ENCODE measurements at regions not wholly inside any gene's neighbourhood (a gene's known extent, or its start where the extent isn't known, plus 50 kb on each side); places are given as distances from the start of the nearest gene placed in this dataset.
"Not testable (repeated sequence)": the region's sequence is repeated elsewhere in the genome, so short reads cannot be mapped to it uniquely, and the experiment has no call there.

DNA sequence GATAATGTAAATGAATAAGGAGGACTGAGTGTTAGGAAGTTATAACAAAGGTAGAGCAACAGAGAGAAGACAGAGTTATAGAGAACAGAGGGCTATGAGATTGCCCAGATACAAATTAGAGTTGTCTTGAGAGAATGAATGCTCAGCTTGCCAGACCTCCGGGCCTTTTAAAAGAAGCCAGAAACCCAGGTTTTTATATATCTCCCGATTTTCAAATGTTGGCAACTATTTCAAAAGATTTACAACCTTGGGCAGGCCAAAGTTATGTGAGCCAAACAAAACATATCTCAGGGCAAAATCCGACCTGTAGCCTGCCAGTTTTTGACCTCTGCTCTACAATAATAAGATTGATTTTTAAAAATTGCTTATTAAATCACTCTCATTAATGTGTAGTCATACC lies 573.1 kb upstream of the SLC10A2 start:
- DNase-seq (ENCODE audit: low read depth), result no peak

DNA sequence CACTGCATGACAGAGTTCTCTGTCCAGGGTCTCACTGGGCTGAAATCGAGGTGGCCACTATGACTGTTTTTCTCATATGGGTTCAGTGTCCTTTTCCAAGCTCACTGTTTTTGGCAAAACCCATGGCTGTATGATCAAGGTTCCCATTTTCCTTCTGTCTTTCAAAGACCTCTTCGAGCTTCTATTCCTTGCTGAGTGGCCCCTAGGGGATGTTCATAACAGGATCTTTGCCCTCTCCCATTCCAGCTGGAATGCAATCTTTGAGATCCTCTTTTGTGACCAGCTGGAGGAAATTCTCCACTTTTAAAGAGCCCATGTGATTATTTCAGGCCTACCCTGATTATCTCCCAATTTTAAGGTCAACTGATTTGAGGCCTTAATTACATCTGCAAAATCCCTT lies 572.5 kb upstream of the SLC10A2 start:
- DNase-seq (ENCODE audit: low read depth), result no peak

DNA sequence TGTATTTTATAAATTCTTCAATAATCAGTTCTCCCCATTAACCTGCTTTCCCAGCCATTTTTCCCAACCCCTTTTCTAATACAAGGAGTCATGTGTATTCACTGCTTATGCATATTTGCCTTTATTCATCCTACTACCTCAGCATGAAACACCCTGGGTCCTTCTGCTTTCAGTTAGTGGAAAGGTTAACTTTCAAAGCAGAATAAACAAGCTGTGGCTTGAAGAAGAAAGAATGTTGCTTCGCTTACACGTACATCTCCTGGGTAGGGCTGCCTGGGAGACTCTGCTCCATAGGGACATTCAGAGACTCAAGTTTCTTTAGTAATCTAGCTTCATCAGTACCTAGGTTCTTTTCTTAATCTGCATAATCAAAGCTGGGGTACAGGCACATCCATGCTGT lies 567.8 kb upstream of the SLC10A2 start:
- no peak for DNase-seq (ENCODE audit: low read depth)

DNA sequence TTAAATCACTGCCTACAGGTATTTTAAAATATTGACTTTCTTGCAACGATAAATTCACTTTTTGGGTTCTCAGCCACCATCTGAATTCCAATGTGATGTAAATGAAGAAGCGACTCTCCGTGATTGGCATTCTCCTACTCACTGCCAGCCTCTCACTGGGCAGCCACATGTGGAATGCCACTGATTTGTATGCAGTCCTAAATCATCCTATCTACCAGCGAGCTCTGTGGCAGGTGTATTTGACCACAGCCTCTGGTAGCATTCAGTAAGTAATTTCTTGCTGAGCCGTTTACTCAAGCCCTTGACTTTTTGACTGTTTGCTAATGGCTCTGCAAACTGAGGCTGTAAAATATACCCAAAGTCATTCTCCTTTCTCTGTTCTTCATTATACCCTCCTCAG lies 559.0 kb upstream of the SLC10A2 start:
- DNase-seq (ENCODE audit: low read depth), result no peak

DNA sequence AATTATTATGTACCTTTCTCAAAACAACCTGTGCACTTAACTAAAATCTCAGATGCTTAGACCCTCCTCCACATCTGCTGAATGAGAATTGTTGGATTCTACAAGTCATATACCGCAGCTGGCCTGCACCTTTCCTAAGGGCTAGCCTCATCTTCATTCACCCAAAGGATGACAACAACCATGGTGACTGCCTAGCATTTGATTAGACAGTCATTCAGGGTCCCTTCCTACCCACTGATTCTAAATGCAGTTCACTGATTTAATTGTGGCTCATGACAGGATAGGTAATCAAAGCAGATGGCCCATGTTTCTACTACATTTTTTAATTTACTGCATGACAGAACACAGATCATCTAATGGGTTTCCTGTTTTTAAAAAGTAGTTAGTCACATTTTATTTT lies 551.9 kb upstream of the SLC10A2 start:
- DNase-seq (ENCODE audit: low read depth), result no peak

DNA sequence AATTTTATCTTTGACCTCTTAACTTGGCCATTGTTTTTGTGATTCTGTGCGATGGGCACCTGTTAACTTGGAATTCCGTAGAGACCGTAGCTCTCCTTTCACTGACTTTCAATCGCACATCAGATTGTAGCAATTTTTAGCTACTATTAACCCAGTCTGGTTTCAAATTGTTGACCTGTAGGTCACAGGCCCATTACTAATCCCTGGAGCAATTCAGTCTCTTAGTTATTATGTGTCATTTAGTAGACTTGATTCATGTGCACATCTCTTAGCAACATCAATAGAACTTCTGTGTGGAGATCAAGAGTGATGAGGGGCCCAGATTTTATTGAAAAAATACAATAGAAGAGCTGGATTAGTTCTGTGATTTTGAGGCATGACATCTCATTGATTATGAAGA lies 549.6 kb upstream of the SLC10A2 start:
- DNase-seq (ENCODE audit: low read depth), result no peak

DNA sequence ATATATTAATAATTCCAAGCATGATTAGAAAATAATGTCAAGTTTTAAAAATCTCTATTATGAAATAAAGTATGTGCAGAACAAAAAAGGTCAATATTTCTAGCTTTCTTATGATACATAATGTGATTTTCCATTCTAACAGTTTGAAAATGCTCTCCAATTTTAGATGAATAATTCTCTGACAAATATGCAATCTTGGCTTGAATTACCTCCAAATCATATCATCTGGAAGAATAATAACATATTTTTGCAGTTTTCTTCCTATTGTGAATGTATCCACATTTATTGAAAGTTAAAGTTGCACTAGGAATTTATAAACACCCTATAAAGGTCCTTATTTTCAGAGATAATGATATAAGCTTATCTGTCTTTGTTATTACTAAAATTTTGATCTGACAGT lies 548.5 kb upstream of the SLC10A2 start:
- DNase-seq (ENCODE audit: low read depth), result no peak

DNA sequence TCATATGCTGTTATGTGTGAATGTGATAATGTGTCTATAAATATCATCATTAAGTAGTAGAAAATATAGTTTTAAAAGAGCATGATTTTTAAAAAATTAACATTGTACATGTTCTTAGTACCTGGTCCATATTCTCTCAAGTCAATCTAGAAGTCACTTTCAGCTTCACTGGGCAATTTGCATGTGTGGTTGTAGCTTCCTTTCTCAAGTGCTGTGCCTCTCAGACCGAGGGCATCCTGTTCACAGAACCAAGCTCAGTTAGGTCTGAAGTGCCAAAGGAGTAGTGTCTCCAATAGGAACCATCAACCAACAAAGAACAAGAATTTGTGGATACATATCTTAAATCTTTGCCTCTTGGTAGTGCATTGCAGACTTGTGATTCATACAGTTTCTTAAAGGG lies 541.8 kb upstream of the SLC10A2 start:
- DNase-seq (ENCODE audit: low read depth), result no peak

DNA sequence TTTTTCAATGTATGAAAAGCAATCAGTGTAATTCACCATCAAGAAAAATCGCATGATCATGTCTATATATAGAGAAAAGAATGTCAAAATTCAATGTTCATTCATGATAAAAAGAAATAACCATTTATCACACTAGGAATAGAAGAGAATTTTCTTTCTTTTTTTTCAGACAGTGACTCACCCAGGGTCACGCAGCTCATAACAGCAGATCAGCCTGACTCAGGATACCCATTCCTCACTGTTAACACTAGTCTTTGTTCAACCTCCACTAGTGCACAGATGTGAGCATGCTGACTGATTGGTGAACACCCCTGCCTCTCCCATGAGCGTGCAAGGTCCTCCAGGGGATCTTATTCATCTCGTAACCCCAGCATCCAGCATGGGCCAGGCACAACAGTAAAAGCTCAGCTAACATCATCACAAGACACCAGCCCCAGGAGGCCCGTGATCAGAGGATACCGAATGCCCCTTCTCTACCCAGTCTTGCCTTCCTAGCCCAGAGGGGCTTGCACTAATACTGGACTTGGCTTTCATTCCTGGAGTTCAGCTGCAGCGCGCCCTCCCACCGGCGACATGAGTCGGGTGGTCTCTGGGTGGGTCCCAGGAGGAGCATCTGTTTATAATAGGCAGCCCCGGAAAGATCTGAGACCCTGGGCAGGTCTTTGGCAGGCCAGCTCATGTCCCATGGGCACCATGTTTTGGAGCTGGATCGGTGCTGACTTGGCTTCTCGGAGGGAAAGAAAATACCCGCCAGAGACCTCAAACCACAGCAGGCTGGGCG lies 539.5 kb upstream of the SLC10A2 start:
- no peak for DNase-seq (ENCODE audit: low read depth)

DNA sequence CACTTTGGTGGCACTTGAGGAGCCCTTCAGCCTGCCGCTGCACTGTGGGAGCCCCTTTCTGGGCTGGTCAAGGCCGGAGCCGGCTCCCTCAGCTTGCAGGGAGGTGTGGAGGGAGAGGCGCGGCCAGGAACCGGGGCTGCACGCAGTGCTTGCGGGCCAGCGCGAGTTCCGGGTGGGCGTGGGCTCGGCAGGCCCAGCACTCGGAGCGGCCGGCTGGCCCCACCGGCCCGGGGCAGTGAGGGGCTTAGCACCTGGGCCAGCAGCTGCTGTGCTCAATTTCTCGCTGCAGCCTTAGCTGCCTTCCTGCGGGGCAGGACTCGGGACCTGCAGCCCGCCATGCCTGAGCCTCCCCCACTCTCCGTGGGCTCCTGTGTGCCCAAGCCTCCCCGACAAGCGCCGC lies 533.7 kb upstream of the SLC10A2 start:
- not testable (repeated sequence) for DNase-seq (ENCODE audit: low read depth)

DNA sequence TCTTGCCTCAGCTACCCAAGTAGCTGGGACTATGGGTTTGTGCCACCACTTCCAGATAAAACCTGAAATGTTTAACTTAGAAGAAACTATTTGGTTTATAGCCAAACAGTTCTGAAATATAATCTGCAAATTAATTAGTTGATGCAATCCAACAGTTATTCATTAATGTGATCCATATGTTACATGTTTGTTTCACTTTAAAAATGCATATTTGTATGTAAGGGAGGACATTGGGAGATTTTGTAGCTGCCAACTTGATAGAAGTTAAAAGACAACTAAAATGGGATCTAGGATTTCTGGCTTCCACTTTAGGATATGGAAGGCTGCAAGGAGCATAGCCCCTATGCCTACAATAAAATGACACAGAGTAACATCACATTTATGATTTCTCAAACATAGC lies 532.5 kb upstream of the SLC10A2 start:
- no peak for DNase-seq (ENCODE audit: low read depth)

DNA sequence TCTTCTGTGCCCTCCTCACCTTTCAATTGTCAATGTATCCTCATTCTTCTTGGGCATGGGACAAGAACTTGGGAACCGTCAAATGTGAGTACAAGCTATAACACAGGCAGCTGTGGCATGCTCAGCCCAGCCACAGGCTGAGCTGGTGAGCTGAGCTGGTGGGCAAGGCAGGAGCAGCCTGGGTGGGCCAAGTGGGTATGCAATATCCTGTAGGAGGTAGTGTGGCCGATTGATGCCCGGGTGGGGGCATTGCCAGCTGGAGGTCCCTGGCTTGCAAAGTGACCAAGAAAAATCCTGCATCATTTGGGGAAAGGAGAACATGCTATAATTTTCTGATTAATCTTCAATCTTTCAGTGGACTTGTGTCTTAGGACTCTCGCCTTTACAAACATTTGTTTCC lies 507.2 kb upstream of the SLC10A2 start:
- DNase-seq (ENCODE audit: low read depth), result no peak

DNA sequence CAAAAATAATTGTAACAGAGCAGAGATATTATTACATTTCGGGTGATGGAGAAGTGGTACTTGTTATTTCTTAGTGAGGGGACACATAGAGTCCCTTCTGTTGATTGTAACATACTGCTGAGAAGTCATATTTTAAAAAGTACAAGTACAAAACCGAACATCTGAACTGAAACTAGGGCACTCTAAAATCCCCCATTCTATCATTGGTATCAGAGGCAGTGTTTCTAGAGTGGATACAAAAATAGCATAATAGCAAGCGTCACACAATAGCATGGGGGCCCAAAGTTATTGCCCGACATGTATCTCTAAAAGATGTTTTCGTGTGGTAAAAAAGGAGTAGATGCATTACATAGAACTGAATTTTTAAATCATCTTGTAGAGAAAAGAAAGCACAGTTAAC lies 502.1 kb upstream of the SLC10A2 start:
- no peak for DNase-seq (ENCODE audit: low read depth)

DNA sequence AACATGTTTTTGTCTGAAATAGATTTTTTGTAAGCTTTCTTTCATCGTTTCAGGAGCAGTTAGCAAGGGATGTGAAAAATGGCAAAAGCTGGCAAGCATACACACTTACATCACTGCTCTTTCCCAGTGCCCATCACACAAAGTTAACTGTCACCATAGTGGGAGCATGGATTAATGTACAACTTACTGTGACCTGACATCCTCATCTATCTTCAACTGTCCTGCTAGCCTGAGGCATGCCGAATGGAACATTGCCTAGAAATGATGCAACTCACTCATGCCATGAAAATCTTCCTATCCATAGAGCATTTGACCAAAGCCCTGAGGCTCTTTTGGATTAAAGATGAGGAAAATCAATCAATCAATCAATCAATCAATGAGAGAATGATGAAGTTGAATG lies 491.7 kb upstream of the SLC10A2 start:
- no peak for DNase-seq (ENCODE audit: low read depth)

DNA sequence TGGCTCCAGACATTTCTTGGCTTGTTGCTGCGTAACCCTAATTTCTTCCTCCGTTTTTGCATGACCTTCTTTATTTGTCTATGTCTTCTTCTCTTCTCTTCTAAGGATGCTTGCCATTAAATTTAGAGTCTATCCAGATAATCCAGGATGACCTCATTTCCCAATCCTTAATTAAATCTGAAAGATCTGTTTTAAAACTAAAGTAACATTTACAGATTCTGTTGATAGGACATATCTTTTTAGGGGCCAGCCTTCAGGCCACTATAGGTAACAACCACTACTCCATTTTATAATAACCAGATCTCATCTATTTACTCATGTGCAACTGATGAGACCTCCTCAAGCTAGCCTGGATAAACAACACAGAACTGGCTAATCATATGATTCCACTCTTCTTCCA lies 490.5 kb upstream of the SLC10A2 start:
- DNase-seq (ENCODE audit: low read depth), result no peak

DNA sequence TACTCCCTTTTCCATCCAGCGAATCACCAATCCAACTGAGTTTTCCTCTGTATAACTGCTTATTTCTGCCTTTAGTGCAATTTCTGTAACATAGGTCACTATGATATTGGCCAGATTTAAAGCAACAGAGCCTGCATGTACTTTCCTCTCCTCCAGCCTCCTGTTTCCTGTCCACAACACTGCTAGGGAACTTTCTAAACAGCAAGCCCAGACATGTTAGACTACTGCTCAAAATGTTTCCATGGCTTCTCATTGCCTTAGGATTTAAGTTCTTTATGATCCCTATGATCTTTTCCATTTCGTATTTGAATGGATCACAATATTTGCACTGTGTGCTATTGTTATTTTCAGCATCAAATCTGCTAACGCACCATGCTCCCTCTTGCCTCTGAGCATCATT lies 481.7 kb upstream of the SLC10A2 start:
- no peak for DNase-seq (ENCODE audit: low read depth)

DNA sequence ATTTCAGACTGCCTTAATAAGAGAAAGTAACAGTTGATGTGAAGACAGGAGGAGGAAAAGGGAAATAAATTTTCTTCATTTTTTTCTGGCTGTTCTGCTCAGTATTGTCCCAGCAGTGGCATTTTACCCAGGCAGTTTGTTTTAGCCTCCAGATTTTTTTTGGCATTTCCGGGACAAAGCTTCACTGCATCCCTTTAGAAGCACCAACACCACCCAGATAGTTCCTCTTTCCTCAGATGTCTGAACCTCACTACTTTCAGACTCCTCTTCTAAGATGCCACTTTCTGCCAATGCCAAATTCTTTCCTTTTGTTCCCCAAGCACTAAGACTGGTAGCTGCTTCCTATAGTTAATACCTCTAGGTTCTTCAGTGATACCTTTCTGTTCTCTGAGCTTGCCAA lies 480.1 kb upstream of the SLC10A2 start:
- DNase-seq (ENCODE audit: low read depth), result no peak

DNA sequence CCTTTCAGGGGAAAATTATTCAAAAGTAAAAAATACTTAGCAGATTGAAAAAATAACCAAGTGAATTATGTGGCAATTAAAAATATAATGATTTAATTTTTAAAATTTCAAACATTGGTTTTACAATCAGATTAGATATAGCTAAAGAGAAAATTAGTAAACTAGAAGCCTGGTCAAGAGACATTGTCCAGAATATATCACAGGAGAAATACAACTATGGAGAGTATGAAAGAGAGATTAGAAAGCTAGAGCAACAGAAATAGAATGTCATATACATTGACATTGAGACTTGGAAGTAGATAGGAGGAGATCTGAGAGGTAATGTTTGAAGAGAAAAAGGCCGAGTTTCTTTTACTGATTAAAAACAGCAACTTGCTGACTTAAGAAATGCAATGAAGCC lies 476.4 kb upstream of the SLC10A2 start:
- no peak for DNase-seq (ENCODE audit: low read depth)

DNA sequence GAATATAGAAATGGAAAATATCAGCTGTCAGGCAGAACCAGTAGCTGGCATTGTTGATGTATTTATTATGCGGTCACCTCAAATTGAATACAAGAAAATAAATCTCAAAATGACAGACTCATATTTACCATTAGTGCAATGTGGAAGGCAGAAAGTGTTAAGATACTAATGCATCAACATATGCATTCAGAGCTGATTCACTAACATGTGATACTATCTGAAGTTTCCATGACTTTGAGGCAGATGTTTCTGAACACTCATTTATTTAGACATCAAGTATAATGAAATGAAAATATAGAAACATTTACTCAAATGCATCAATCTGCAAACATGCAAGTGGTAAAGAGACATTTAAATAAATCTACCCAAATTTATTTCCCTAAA lies 474.2 kb upstream of the SLC10A2 start:
- no peak for DNase-seq (ENCODE audit: low read depth)

DNA sequence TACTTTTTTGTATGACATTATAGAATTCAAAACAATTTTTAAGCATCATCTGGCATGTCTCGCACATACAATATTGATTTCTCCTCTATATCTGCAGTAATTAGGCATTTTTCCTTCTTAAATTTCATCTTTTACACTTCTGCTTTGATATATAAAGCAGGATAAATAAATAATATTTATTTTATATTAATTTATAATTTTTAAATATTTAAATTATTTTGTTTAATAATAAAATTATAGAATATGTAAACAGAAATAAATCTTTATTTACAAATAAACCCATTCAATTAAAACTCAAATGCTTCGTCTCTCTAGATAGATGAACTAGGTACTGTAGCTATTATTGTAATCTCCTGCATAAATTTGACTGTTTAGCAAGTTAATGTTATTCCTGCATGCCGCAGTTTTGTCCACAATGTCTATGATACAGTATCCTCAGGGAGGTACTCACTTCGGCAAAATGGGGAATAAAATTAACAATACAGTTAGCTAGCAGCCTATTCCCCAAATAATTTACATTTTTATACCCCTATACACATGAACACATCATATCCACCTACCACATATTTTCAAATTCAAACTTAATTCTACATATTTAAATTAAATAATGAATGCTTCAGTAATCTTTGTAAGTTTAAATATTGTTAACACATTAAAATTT lies 473.6 kb upstream of the SLC10A2 start:
- DNase-seq (ENCODE audit: low read depth), result no peak

DNA sequence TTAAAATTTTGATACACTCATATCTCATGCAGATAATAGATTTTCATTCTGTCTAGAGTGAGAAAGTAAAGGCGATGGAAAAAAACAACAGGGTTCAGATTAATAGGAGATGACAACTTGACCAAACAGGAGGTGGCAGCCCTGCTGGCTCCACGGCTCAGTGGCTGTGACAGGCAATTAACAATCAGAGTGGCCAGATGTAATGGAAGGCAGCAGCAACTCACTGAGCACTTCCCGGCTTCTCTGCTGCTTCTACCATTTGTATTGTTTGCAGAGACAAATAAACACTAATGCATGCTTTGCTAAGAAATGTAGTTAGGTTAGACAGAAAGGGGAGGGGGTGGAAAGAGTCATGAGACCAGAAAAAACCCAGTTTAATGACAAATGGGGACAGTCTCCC lies 473.0 kb upstream of the SLC10A2 start:
- DNase-seq (ENCODE audit: low read depth), result no peak

DNA sequence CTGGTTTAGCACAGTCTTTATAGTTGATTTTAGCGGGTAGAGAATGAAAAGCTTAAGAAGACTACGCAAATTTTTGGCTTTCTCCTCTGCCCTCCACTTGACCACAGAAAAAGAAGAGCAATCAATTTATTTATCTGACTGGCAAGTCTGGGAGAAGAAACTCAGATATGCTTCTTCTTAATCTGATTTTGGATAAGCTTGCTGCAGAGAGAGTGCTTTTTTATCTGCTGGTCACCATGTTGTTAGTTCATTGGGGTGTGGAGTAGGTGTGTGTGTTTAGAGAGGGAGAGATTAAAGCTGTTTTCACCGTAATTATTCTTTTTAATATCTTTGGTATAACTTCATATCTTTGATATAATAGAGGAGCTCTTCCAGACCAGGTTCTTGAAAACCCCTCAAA lies 471.4 kb upstream of the SLC10A2 start:
- DNase-seq (ENCODE audit: low read depth), result no peak

DNA sequence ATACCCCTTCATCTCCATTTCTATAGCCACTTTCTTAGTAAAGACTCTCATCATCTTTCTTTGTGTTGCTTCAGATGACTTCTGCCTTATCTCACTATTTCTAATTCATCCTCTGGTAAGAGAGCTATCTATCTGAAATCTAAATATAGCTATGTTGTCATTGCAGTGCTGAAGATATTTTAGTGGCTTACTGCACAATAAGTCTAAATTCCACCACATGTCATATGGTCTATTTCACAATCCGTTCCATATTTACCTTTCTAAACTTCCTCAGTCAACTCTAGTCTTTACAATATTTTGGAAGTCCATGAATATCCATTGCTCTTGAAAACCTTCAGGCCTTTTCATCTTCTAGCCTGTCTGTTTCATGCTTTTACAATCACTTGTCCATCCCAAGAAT lies 465.1 kb upstream of the SLC10A2 start:
- no peak for DNase-seq (ENCODE audit: low read depth)

DNA sequence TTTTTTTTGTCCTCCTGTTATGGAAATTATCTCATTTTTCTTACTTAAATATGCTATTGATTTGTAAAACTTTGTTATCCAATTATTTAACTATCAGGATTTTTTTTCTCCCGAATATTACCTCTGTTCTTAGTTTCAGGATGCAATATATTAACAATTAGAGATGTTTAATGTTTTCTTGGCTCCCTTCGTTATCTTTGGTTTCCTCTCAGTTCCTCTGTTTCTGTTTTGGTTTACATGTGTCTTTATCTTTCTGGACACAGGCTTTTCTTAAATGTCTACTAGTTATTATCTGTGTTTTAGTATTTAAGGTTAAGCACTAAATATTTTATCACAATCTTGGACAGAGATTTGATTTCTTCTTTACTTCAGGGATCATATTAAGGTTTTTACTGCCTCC lies 462.2 kb upstream of the SLC10A2 start:
- DNase-seq (ENCODE audit: low read depth), result no peak
